ENCODE measurements at regions not wholly inside any gene's neighbourhood (a gene's known extent, or its start where the extent isn't known, plus 50 kb on each side); places are given as distances from the start of the nearest gene placed in this dataset.

DNA sequence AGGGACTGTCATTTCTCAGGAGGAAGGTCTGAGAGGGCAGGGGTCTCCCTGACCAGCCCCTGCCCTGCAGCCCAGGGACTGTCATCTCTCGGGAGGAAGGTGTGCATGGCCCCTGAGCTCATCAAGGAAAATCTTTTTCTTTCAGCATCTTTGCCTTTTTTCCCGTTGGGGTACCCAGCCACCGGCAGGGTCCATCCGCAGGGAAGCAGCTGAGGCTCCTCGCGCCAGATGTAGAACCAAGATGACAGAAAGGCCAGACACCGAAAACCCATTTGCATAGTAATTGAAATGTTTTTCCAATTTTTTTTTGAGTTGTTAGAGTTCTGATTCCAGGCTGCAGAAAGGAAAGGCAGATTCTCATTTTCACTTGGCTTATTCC, 613.9 kb downstream of the TBC1D22A start:
- TF ChIP-seq, protein P1, sequence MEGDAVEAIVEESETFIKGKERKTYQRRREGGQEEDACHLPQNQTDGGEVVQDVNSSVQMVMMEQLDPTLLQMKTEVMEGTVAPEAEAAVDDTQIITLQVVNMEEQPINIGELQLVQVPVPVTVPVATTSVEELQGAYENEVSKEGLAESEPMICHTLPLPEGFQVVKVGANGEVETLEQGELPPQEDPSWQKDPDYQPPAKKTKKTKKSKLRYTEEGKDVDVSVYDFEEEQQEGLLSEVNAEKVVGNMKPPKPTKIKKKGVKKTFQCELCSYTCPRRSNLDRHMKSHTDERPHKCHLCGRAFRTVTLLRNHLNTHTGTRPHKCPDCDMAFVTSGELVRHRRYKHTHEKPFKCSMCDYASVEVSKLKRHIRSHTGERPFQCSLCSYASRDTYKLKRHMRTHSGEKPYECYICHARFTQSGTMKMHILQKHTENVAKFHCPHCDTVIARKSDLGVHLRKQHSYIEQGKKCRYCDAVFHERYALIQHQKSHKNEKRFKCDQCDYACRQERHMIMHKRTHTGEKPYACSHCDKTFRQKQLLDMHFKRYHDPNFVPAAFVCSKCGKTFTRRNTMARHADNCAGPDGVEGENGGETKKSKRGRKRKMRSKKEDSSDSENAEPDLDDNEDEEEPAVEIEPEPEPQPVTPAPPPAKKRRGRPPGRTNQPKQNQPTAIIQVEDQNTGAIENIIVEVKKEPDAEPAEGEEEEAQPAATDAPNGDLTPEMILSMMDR (IDR thresholded peaks at IDR 0.05), result no peak
- TF ChIP-seq EZH2 (IDR thresholded peaks at IDR 0.05; ENCODE audit: borderline replicate concordance, insufficient read depth, low read depth, low read length, poor library complexity, severe bottlenecking), result no peak
